ENCODE measurements at regions not wholly inside any gene's neighbourhood (a gene's known extent, or its start where the extent isn't known, plus 50 kb on each side); places are given as distances from the start of the nearest gene placed in this dataset.

DNA sequence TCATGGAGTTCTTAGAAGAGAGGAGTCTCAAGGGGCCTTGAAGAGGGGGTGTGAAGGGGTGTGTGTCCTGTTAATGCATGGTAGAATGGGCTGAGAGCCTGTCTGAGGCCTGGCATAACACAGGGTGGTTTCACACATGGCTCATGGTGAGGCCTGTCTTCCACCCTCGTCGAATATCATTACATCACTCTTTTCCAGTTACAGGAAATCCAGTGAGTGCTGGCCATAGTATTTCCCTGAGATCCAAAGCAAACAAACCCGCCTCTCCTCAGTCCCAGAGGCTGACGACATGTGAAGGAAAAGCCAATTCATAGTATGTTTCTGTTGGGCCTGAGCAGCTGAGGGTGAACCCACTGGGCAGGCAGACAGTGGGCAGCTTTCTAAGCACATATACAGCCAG is 159.4 kb upstream of the NR3C1 start (continued):
- TF ChIP-seq, protein P1, sequence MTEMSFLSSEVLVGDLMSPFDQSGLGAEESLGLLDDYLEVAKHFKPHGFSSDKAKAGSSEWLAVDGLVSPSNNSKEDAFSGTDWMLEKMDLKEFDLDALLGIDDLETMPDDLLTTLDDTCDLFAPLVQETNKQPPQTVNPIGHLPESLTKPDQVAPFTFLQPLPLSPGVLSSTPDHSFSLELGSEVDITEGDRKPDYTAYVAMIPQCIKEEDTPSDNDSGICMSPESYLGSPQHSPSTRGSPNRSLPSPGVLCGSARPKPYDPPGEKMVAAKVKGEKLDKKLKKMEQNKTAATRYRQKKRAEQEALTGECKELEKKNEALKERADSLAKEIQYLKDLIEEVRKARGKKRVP (CRISPR knock-in tag; IDR thresholded peaks at IDR 0.05): peak in 1 of 2 experiments; percentile 94; a peak in 2 of 4 replicates
- TF ChIP-seq ERF (CRISPR knock-in tag; IDR thresholded peaks at IDR 0.05): peak; percentile 32; the same call in 1 of the 2 replicates
- no peak for TF ChIP-seq MXD4 (CRISPR knock-in tag; IDR thresholded peaks at IDR 0.05)
- TF ChIP-seq, protein P2, sequence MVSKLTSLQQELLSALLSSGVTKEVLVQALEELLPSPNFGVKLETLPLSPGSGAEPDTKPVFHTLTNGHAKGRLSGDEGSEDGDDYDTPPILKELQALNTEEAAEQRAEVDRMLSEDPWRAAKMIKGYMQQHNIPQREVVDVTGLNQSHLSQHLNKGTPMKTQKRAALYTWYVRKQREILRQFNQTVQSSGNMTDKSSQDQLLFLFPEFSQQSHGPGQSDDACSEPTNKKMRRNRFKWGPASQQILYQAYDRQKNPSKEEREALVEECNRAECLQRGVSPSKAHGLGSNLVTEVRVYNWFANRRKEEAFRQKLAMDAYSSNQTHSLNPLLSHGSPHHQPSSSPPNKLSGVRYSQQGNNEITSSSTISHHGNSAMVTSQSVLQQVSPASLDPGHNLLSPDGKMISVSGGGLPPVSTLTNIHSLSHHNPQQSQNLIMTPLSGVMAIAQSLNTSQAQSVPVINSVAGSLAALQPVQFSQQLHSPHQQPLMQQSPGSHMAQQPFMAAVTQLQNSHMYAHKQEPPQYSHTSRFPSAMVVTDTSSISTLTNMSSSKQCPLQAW (CRISPR knock-in tag; IDR thresholded peaks at IDR 0.05): no peak
- no peak for TF ChIP-seq MTF2 (CRISPR knock-in tag; IDR thresholded peaks at IDR 0.05; ENCODE audit: borderline replicate concordance)
- peak; percentile 34; the same call in 1 of the 2 replicates for TF ChIP-seq GABPB1 (CRISPR knock-in tag; IDR thresholded peaks at IDR 0.05)
- TF ChIP-seq NFYC (CRISPR knock-in tag; IDR thresholded peaks at IDR 0.05): no peak
- TF ChIP-seq CEBPB (IDR thresholded peaks at IDR 0.05; ENCODE audit: borderline replicate concordance, low read depth, low read length): peak; percentile 54; the same call in 1 of the 2 replicates
- TF ChIP-seq TBX2 (CRISPR knock-in tag; IDR thresholded peaks at IDR 0.05; ENCODE audit: borderline replicate concordance): peak; percentile 57
- TF ChIP-seq KDM2A (CRISPR knock-in tag; IDR thresholded peaks at IDR 0.05; ENCODE audit: borderline replicate concordance, low read depth): 0 out of 2 replicates have a peak, but pooled peaks have one; percentile 24
- TF ChIP-seq ETV5 (CRISPR knock-in tag; IDR thresholded peaks at IDR 0.05; ENCODE audit: borderline replicate concordance): peak; percentile 27; the same call in 1 of the 2 replicates
- TF ChIP-seq, protein P3, sequence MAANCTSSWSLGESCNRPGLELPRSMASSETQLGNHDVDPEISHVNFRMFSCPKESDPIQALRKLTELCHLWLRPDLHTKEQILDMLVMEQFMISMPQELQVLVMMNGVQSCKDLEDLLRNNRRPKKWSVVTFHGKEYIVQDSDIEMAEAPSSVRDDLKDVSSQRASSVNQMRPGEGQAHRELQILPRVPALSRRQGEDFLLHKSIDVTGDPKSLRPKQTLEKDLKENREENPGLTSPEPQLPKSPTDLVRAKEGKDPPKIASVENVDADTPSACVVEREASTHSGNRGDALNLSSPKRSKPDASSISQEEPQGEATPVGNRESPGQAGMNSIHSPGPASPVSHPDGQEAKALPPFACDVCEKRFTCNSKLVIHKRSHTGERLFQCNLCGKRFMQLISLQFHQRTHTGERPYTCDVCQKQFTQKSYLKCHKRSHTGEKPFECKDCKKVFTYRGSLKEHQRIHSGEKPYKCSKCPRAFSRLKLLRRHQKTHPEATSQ (CRISPR knock-in tag; IDR thresholded peaks at IDR 0.05; ENCODE audit: borderline replicate concordance): no peak
- TF ChIP-seq ZNF766 (CRISPR knock-in tag; IDR thresholded peaks at IDR 0.05; ENCODE audit: borderline replicate concordance): no peak
- no peak for TF ChIP-seq ZBTB42 (CRISPR knock-in tag; IDR thresholded peaks at IDR 0.05)
- TF ChIP-seq ZNF816 (CRISPR knock-in tag; IDR thresholded peaks at IDR 0.05; ENCODE audit: borderline replicate concordance): no peak
- TF ChIP-seq EP300 (IDR thresholded peaks at IDR 0.05; ENCODE audit: low read depth in 2 of 2, low read length in 2 of 2): peak in 1 of 2 experiments; percentile 44; a peak in 1 of 4 replicates
- TF ChIP-seq EP300 (CRISPR knock-in tag; IDR thresholded peaks at IDR 0.05; ENCODE audit: borderline replicate concordance): peak; percentile 57; the same call in 1 of the 2 replicates
- TF ChIP-seq, protein P4, sequence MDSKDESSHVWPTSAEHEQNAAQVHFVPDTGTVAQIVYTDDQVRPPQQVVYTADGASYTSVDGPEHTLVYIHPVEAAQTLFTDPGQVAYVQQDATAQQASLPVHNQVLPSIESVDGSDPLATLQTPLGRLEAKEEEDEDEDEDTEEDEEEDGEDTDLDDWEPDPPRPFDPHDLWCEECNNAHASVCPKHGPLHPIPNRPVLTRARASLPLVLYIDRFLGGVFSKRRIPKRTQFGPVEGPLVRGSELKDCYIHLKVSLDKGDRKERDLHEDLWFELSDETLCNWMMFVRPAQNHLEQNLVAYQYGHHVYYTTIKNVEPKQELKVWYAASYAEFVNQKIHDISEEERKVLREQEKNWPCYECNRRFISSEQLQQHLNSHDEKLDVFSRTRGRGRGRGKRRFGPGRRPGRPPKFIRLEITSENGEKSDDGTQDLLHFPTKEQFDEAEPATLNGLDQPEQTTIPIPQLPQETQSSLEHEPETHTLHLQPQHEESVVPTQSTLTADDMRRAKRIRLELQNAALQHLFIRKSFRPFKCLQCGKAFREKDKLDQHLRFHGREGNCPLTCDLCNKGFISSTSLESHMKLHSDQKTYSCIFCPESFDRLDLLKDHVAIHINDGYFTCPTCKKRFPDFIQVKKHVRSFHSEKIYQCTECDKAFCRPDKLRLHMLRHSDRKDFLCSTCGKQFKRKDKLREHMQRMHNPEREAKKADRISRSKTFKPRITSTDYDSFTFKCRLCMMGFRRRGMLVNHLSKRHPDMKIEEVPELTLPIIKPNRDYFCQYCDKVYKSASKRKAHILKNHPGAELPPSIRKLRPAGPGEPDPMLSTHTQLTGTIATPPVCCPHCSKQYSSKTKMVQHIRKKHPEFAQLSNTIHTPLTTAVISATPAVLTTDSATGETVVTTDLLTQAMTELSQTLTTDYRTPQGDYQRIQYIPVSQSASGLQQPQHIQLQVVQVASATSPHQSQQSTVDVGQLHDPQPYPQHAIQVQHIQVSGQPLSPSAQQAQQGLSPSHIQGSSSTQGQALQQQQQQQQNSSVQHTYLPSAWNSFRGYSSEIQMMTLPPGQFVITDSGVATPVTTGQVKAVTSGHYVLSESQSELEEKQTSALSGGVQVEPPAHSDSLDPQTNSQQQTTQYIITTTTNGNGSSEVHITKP (CRISPR knock-in tag; IDR thresholded peaks at IDR 0.05; ENCODE audit: low read depth): peak; percentile 22; the same call in 1 of the 2 replicates
- TF ChIP-seq, protein P5, sequence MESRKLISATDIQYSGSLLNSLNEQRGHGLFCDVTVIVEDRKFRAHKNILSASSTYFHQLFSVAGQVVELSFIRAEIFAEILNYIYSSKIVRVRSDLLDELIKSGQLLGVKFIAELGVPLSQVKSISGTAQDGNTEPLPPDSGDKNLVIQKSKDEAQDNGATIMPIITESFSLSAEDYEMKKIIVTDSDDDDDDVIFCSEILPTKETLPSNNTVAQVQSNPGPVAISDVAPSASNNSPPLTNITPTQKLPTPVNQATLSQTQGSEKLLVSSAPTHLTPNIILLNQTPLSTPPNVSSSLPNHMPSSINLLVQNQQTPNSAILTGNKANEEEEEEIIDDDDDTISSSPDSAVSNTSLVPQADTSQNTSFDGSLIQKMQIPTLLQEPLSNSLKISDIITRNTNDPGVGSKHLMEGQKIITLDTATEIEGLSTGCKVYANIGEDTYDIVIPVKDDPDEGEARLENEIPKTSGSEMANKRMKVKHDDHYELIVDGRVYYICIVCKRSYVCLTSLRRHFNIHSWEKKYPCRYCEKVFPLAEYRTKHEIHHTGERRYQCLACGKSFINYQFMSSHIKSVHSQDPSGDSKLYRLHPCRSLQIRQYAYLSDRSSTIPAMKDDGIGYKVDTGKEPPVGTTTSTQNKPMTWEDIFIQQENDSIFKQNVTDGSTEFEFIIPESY (CRISPR knock-in tag; IDR thresholded peaks at IDR 0.05): peak; percentile 19; the same call in 1 of the 2 replicates

Measured in HepG2 (cell line).